B cell (primary cell): ENCODE measurements at regions not wholly inside any gene's neighbourhood (a gene's known extent, or its start where the extent isn't known, plus 50 kb on each side); places are given as distances from the start of the nearest gene placed in this dataset.
"Not testable (repeated sequence)": the region's sequence is repeated elsewhere in the genome, so short reads cannot be mapped to it uniquely, and the experiment has no call there.

Source experiments
- ATAC-seq: fragments of 200-7000 bp; cut with Tn5 transposase; one replicate; pipeline ENCODE4 v1.10.0; 2021; ENCODE audit warnings: low read depth, mild to moderate bottlenecking, moderate number of reproducible peaks, moderate library complexity
- CTCF ChIA-PET: fragments of 350-600 bp; sonication (Branson Sonifier 250); formaldehyde crosslinking; loops from one replicate; lab custom pipeline; 2021; ENCODE audit warnings: antibody characterized with exemption, inconsistent platforms; lab: Charles Lee
- POLR2A ChIA-PET: fragments of 350-600 bp; sonication (Branson Sonifier 250); formaldehyde crosslinking; loops from one replicate; lab custom pipeline; 2021; ENCODE audit warnings: antibody characterized with exemption; lab: Charles Lee
- DNase-seq: peaks from one replicate; pipeline ENCODE4 v3.0.0; 2013
- H2AFZ ChIP-seq: 2 replicates; pipeline ENCODE4 v1.6.1; 2012; ENCODE audit warnings: mild to moderate bottlenecking, low read depth, low read length; ENCODE audit not compliant: insufficient read depth, poor library complexity, severe bottlenecking
- H3K27ac ChIP-seq, 2 donors: 1 replicate in 1 of 2; 2 replicates in 1 of 2; pipeline ENCODE4 v1.5.1; 2012 to 2013; ENCODE audit warnings: low read length in 2 of 2, mild to moderate bottlenecking in 2 of 2, moderate library complexity in 1 of 2
- H3K27me3 ChIP-seq, 4 experiments: fragments of 200-600 bp in 1 of 4; sonication (generic) in 1 of 4; replicated peaks in 1 of 4; 1 replicate in 2 of 4; 2 replicates in 2 of 4; pipeline versions ENCODE4 v1.6.1 to v1.7.0; 2013 to 2016; ENCODE audit warnings: low read length in 3 of 4, mild to moderate bottlenecking in 2 of 4, mixed read lengths in 1 of 4, moderate library complexity in 1 of 4; ENCODE audit not compliant: insufficient read depth in 4 of 4, control insufficient read depth in 3 of 4; ENCODE audit errors: control extremely low read depth in 1 of 4
- H3K36me3 ChIP-seq, 2 experiments: replicated peaks in 1 of 2; 1 replicate in 1 of 2; 2 replicates in 1 of 2; pipeline versions ENCODE4 v1.6.1 to v1.7.1; 2013; ENCODE audit warnings: low read length in 1 of 2; ENCODE audit not compliant: insufficient read depth in 2 of 2, control insufficient read depth in 1 of 2; ENCODE audit errors: control extremely low read depth in 1 of 2, extremely low read depth in 1 of 2
- H3K4me1 ChIP-seq, 2 donors: fragments of 200-600 bp in 1 of 2; sonication (generic) in 1 of 2; 1 replicate in 1 of 2; 2 replicates in 1 of 2; pipeline versions ENCODE4 v1.5.1 to v1.6.1; 2013 to 2017; ENCODE audit warnings: low read length in 2 of 2; ENCODE audit not compliant: control insufficient read depth in 2 of 2, insufficient read depth in 2 of 2
- H3K4me2 ChIP-seq: replicated peaks from 2 replicates; pipeline ENCODE3; 2012; ENCODE audit warnings: mild to moderate bottlenecking, low read depth, low read length; ENCODE audit not compliant: poor library complexity, severe bottlenecking
- H3K4me3 ChIP-seq, 5 experiments: fragments of 200-600 bp in 1 of 5; sonication (generic) in 1 of 5; 1 replicate in 3 of 5; 2 replicates in 2 of 5; pipeline versions ENCODE4 v1.5.1 to v1.7.0; 2011 to 2016; ENCODE audit warnings: low read length in 4 of 5, mild to moderate bottlenecking in 4 of 5, low read depth in 2 of 5, control low read depth in 1 of 5, moderate library complexity in 1 of 5; ENCODE audit not compliant: insufficient read depth in 1 of 5; ENCODE audit errors: control extremely low read depth in 1 of 5, extremely low read depth in 1 of 5
- H3K79me2 ChIP-seq: fragments of 200-600 bp; sonication (generic); one replicate; pipeline ENCODE4 v1.6.0; 2016; ENCODE audit warnings: low read length; ENCODE audit not compliant: control insufficient read depth, insufficient read depth
- H3K9ac ChIP-seq: fragments of 200-600 bp; sonication (generic); 2 replicates; pipeline ENCODE4 v1.6.1; 2017; ENCODE audit warnings: mild to moderate bottlenecking, low read length, moderate library complexity
- H3K9me3 ChIP-seq, 3 donors: one replicate each; pipeline versions ENCODE4 v1.6.1 to v1.7.1; 2013; ENCODE audit warnings: low read length in 2 of 3; ENCODE audit not compliant: control insufficient read depth in 2 of 3, insufficient read depth in 1 of 3; ENCODE audit errors: control extremely low read depth in 1 of 3
- H4K20me1 ChIP-seq: 2 replicates; pipeline ENCODE4 v1.6.0; 2012; ENCODE audit warnings: mild to moderate bottlenecking, low read length; ENCODE audit not compliant: insufficient read depth, control insufficient read depth, poor library complexity, severe bottlenecking
- H3K27ac Mint-ChIP-seq: one replicate; pipeline ENCODE4 v1.8.0; 2021; ENCODE audit warnings: mixed read lengths
- H3K27me3 Mint-ChIP-seq: one replicate; pipeline ENCODE4 v1.8.0; 2021; ENCODE audit warnings: mixed read lengths
- H3K4me1 Mint-ChIP-seq: one replicate; pipeline ENCODE4 v1.8.0; 2021; ENCODE audit warnings: mixed read lengths
- H3K4me3 Mint-ChIP-seq: one replicate; pipeline ENCODE4 v1.8.0; 2021; ENCODE audit warnings: mixed read lengths
- H3K9me3 Mint-ChIP-seq: one replicate; pipeline ENCODE4 v1.8.0; 2022; ENCODE audit warnings: mixed read lengths; ENCODE audit not compliant: insufficient read depth
- EZH2 ChIP-seq: IDR thresholded peaks from 2 replicates; pipeline ENCODE4 v1.6.1; 2012; ENCODE audit warnings: borderline replicate concordance, low read depth, mild to moderate bottlenecking, moderate library complexity, low read length; ENCODE audit not compliant: insufficient read depth, poor library complexity, severe bottlenecking
- WGBS: methylation state at CpG from one replicate; pipeline ENCODE4 v1.1.5; 2013; ENCODE audit warnings: missing lambda C conversion rate; ENCODE audit not compliant: insufficient coverage; 5-methylcytosine and 5-hydroxymethylcytosine counted together
- intact Hi-C: fragments of 100-400 bp; cut with micrococcal nuclease; formaldehyde crosslinking; loops from one replicate; pipeline ENCODE4 v1.10.0; 2022
- TF ChIP-seq, protein P1 (sequence below): fragments of 200-600 bp; IDR thresholded peaks from one replicate; pipeline ENCODE4 v1.8.0; 2022; ENCODE audit warnings: antibody characterized with exemption, mild to moderate bottlenecking

DNA sequence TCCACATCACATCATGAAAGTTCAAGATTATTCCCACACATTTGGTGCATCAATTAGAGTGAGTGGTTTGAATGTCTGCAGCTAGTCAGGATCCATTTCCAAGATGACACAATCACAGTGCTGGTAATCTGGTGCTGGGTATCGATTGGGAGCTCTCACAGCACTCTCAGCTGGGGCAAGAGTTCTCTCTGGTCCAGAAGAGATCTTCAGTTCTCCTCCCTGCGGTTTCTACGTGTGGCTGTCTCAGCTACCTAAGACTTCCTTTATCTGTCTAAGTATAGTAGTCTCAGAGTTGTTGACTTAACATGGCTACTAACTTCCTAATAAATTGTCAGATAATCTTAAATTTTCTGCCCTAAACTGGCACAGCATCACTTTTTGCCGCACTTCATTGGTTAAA is 358.0 kb upstream of the BRINP3 start:
- CTCF ChIA-PET = no interaction called here
- Histone ChIP-seq H4K20me1 (no peaks in the 10 kb centered on the region), H3K4me3 (no peak overlapping the region), H3K9ac (no peak overlapping the region), H3K27ac (no peak overlapping the region), H3K79me2 (no peaks in the 10 kb centered on the region), H3K4me2 (no peak overlapping the region), H3K36me3 (no peaks in the 10 kb centered on the region), H3K27me3 (no peaks in the 10 kb centered on the region), H2AFZ (no peak overlapping the region), H3K9me3 (peaks cover 0 to 4% (median 0%) of the 10 kb centered on the region in 3 donors), H3K4me1 (no peaks in the 10 kb centered on the region)
- H3K4me1 Mint-ChIP-seq = no peaks in the 10 kb centered on the region
- no peak overlapping the region for H3K4me3 Mint-ChIP-seq
- TF ChIP-seq, protein P1, sequence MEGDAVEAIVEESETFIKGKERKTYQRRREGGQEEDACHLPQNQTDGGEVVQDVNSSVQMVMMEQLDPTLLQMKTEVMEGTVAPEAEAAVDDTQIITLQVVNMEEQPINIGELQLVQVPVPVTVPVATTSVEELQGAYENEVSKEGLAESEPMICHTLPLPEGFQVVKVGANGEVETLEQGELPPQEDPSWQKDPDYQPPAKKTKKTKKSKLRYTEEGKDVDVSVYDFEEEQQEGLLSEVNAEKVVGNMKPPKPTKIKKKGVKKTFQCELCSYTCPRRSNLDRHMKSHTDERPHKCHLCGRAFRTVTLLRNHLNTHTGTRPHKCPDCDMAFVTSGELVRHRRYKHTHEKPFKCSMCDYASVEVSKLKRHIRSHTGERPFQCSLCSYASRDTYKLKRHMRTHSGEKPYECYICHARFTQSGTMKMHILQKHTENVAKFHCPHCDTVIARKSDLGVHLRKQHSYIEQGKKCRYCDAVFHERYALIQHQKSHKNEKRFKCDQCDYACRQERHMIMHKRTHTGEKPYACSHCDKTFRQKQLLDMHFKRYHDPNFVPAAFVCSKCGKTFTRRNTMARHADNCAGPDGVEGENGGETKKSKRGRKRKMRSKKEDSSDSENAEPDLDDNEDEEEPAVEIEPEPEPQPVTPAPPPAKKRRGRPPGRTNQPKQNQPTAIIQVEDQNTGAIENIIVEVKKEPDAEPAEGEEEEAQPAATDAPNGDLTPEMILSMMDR = no peak
- no peak for TF ChIP-seq EZH2
- intact Hi-C loops = no loop called here
- H3K9me3 Mint-ChIP-seq = peaks cover 5% of the 10 kb centered on the region
- ATAC-seq (no peak), DNase-seq (no peak)
- H3K27me3 Mint-ChIP-seq = no peaks in the 10 kb centered on the region
- POLR2A ChIA-PET = no interaction called here
- H3K27ac Mint-ChIP-seq = no peak overlapping the region
- WGBS = 75% methylated on average over 1 of the region's 4 CpGs

- H3K9me3 Mint-ChIP-seq, H2AFZ ChIP-seq, H3K36me3 ChIP-seq, CTCF ChIA-PET, H3K9me3 ChIP-seq, H3K4me3 Mint-ChIP-seq, H3K27me3 ChIP-seq, DNase-seq, H3K4me1 Mint-ChIP-seq, H3K27ac ChIP-seq, H3K79me2 ChIP-seq, H4K20me1 ChIP-seq, H3K4me3 ChIP-seq, H3K9ac ChIP-seq, ATAC-seq, H3K27me3 Mint-ChIP-seq, intact Hi-C loops, H3K4me1 ChIP-seq, H3K27ac Mint-ChIP-seq, H3K4me2 ChIP-seq, POLR2A ChIA-PET: not testable (repeated sequence)
- 91% methylated on average over 16 of the region's 21 CpGs for whole genome bisulfite sequencing
Measured at GRCh38 chr1:190837200-190837599, 359.5 kb upstream of the BRINP3 start.
